ENCODE measurements at regions not wholly inside any gene's neighbourhood (a gene's known extent, or its start where the extent isn't known, plus 50 kb on each side); places are given as distances from the start of the nearest gene placed in this dataset.

GRCh38 chrX:42075032-42075431 lies 151.7 kb upstream of the CASK start:
- Histone ChIP-seq H3K4me3 (ENCODE audit: low read depth in 1 of 3, low read length in 3 of 3) (no peak overlapping the region), H3K36me3 (ENCODE audit: control insufficient read depth in 4 of 4, insufficient read depth in 3 of 4, low read depth in 1 of 4, low read length in 3 of 4) (no peaks in the 10 kb centered on the region), H3K27ac (ENCODE audit: low read depth in 1 of 2, low read length in 2 of 2) (no peak overlapping the region), H3K9me3 (ENCODE audit: control insufficient read depth in 4 of 4, low read length in 3 of 4) (no peaks in the 10 kb centered on the region), H3K27me3 (ENCODE audit: control insufficient read depth in 4 of 4, insufficient read depth in 4 of 4, low read length in 3 of 4) (no peaks in the 10 kb centered on the region), H3K4me1 (ENCODE audit: control insufficient read depth in 4 of 4, insufficient read depth in 4 of 4, low read length in 3 of 4) (no peaks in the 10 kb centered on the region), H3K9ac (ENCODE audit: low read depth in 1 of 2, low read length in 2 of 2) (no peak overlapping the region)
- no peak for DNase-seq (ENCODE audit: low spot score)
- TF ChIP-seq, protein P1, sequence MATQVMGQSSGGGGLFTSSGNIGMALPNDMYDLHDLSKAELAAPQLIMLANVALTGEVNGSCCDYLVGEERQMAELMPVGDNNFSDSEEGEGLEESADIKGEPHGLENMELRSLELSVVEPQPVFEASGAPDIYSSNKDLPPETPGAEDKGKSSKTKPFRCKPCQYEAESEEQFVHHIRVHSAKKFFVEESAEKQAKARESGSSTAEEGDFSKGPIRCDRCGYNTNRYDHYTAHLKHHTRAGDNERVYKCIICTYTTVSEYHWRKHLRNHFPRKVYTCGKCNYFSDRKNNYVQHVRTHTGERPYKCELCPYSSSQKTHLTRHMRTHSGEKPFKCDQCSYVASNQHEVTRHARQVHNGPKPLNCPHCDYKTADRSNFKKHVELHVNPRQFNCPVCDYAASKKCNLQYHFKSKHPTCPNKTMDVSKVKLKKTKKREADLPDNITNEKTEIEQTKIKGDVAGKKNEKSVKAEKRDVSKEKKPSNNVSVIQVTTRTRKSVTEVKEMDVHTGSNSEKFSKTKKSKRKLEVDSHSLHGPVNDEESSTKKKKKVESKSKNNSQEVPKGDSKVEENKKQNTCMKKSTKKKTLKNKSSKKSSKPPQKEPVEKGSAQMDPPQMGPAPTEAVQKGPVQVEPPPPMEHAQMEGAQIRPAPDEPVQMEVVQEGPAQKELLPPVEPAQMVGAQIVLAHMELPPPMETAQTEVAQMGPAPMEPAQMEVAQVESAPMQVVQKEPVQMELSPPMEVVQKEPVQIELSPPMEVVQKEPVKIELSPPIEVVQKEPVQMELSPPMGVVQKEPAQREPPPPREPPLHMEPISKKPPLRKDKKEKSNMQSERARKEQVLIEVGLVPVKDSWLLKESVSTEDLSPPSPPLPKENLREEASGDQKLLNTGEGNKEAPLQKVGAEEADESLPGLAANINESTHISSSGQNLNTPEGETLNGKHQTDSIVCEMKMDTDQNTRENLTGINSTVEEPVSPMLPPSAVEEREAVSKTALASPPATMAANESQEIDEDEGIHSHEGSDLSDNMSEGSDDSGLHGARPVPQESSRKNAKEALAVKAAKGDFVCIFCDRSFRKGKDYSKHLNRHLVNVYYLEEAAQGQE (IDR thresholded peaks at IDR 0.05): no peak
- TF ChIP-seq HNF4A (conservative IDR thresholded peaks at IDR 0.05) (no peak), RAD21 (IDR thresholded peaks at IDR 0.05) (no peak), FOXA2 (IDR thresholded peaks at IDR 0.05) (no peak), NR2F2 (IDR thresholded peaks at IDR 0.05) (no peak)
- TF ChIP-seq, protein P2, sequence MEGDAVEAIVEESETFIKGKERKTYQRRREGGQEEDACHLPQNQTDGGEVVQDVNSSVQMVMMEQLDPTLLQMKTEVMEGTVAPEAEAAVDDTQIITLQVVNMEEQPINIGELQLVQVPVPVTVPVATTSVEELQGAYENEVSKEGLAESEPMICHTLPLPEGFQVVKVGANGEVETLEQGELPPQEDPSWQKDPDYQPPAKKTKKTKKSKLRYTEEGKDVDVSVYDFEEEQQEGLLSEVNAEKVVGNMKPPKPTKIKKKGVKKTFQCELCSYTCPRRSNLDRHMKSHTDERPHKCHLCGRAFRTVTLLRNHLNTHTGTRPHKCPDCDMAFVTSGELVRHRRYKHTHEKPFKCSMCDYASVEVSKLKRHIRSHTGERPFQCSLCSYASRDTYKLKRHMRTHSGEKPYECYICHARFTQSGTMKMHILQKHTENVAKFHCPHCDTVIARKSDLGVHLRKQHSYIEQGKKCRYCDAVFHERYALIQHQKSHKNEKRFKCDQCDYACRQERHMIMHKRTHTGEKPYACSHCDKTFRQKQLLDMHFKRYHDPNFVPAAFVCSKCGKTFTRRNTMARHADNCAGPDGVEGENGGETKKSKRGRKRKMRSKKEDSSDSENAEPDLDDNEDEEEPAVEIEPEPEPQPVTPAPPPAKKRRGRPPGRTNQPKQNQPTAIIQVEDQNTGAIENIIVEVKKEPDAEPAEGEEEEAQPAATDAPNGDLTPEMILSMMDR (IDR thresholded peaks at IDR 0.05; ENCODE audit: low read depth, low read length, missing input control): no peak
- WGBS: 92% methylated on average over 8 of the region's 8 CpGs

DNA sequence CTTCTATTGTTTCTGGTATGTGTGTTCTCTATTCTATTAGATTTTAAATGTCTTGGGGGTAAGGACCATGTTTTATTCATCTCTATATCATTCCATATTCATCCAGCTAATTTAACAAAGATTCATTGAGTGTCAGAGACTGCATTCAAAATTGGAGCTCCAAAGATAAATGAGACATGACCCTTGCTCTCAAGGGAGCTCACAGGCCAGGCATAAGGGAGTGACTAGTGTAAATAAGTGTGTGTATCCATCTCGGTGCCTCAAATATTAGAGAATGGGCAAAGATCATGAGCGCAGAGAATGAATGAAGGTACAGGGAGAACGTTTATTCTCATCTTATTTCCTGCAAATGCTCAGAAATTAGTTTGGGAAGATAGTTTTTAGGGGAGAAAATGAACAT lies 150.1 kb upstream of the CASK start:
- no peak for DNase-seq (ENCODE audit: low spot score)
- no peak overlapping the region for H3K4me3 ChIP-seq (ENCODE audit: low read depth in 1 of 3, low read length in 3 of 3)
- no peaks in the 10 kb centered on the region for H3K27me3 ChIP-seq (ENCODE audit: control insufficient read depth in 4 of 4, insufficient read depth in 4 of 4, low read length in 3 of 4)
- WGBS: 44% methylated on average over 3 of the region's 3 CpGs
- H3K9ac ChIP-seq (ENCODE audit: low read depth in 1 of 2, low read length in 2 of 2): no peak overlapping the region
- no peaks in the 10 kb centered on the region for H3K4me1 ChIP-seq (ENCODE audit: control insufficient read depth in 4 of 4, insufficient read depth in 4 of 4, low read length in 3 of 4)
- TF ChIP-seq, protein P3, sequence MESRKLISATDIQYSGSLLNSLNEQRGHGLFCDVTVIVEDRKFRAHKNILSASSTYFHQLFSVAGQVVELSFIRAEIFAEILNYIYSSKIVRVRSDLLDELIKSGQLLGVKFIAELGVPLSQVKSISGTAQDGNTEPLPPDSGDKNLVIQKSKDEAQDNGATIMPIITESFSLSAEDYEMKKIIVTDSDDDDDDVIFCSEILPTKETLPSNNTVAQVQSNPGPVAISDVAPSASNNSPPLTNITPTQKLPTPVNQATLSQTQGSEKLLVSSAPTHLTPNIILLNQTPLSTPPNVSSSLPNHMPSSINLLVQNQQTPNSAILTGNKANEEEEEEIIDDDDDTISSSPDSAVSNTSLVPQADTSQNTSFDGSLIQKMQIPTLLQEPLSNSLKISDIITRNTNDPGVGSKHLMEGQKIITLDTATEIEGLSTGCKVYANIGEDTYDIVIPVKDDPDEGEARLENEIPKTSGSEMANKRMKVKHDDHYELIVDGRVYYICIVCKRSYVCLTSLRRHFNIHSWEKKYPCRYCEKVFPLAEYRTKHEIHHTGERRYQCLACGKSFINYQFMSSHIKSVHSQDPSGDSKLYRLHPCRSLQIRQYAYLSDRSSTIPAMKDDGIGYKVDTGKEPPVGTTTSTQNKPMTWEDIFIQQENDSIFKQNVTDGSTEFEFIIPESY (IDR thresholded peaks at IDR 0.05): no peak
- TF ChIP-seq GABPA (IDR thresholded peaks at IDR 0.05 in 1 of 2, conservative IDR thresholded peaks at IDR 0.05 in 1 of 2) (no peak), NR2F2 (IDR thresholded peaks at IDR 0.05) (no peak), RAD21 (IDR thresholded peaks at IDR 0.05) (no peak)
- TF ChIP-seq, protein P4, sequence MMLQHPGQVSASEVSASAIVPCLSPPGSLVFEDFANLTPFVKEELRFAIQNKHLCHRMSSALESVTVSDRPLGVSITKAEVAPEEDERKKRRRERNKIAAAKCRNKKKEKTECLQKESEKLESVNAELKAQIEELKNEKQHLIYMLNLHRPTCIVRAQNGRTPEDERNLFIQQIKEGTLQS (IDR thresholded peaks at IDR 0.05): no peak
- no peak overlapping the region for H3K27ac ChIP-seq (ENCODE audit: low read depth in 1 of 2, low read length in 2 of 2)
- H3K36me3 ChIP-seq (ENCODE audit: control insufficient read depth in 4 of 4, insufficient read depth in 3 of 4, low read depth in 1 of 4, low read length in 3 of 4): no peaks in the 10 kb centered on the region
- H3K9me3 ChIP-seq (ENCODE audit: control insufficient read depth in 4 of 4, low read length in 3 of 4): no peaks in the 10 kb centered on the region

DNA sequence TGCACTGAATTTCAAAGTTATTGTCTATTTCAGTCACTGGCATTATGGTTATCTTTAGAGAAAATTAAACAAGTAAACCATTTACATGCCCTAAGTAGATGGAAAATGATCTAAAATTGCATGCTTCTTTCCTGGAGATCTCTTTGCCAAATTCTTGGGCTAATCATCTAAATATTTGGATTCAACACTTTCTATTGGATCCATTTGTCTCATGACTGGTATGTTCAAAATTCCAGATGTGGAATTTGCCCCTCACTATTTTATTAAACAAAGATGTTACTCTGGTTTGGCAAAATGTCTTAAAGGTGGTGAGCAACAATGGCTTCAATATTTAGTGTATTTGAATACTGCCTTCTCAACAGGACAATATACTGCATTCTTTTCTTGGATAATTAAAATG lies 147.5 kb upstream of the CASK start:
- H3K4me1 ChIP-seq (ENCODE audit: control insufficient read depth in 4 of 4, insufficient read depth in 4 of 4, low read length in 3 of 4): no peaks in the 10 kb centered on the region
- DNase-seq (ENCODE audit: low spot score): no peak
- no peaks in the 10 kb centered on the region for H3K27me3 ChIP-seq (ENCODE audit: control insufficient read depth in 4 of 4, insufficient read depth in 4 of 4, low read length in 3 of 4)
- no peaks in the 10 kb centered on the region for H3K36me3 ChIP-seq (ENCODE audit: control insufficient read depth in 4 of 4, insufficient read depth in 3 of 4, low read depth in 1 of 4, low read length in 3 of 4)
- H3K4me3 ChIP-seq (ENCODE audit: low read depth in 1 of 3, low read length in 3 of 3): no peak overlapping the region
- H3K9ac ChIP-seq (ENCODE audit: low read depth in 1 of 2, low read length in 2 of 2): no peak overlapping the region
- H3K27ac ChIP-seq (ENCODE audit: low read depth in 1 of 2, low read length in 2 of 2): no peak overlapping the region
- no peaks in the 10 kb centered on the region for H3K9me3 ChIP-seq (ENCODE audit: control insufficient read depth in 4 of 4, low read length in 3 of 4)
- TF ChIP-seq SP1 (IDR thresholded peaks at IDR 0.05) (no peak), NR2F2 (IDR thresholded peaks at IDR 0.05) (no peak), HNF4G (IDR thresholded peaks at IDR 0.05) (no peak), FOXA2 (IDR thresholded peaks at IDR 0.05) (no peak), GABPA (IDR thresholded peaks at IDR 0.05 in 1 of 2, conservative IDR thresholded peaks at IDR 0.05 in 1 of 2) (no peak), RXRA (IDR thresholded peaks at IDR 0.05) (no peak), TAF1 (conservative IDR thresholded peaks at IDR 0.05) (no peak), EGR1 (IDR thresholded peaks at IDR 0.05; ENCODE audit: low read depth in 2 of 2) (no peak)
- TF ChIP-seq, protein P5, sequence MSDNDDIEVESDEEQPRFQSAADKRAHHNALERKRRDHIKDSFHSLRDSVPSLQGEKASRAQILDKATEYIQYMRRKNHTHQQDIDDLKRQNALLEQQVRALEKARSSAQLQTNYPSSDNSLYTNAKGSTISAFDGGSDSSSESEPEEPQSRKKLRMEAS (IDR thresholded peaks at IDR 0.05): no peak
- TF ChIP-seq, protein P3 (IDR thresholded peaks at IDR 0.05): no peak
- TF ChIP-seq, protein P2 (IDR thresholded peaks at IDR 0.05; ENCODE audit: low read depth, low read length, missing input control): no peak
